ENCODE measurements at regions not wholly inside any gene's neighbourhood (a gene's known extent, or its start where the extent isn't known, plus 50 kb on each side); places are given as distances from the start of the nearest gene placed in this dataset.

DNA sequence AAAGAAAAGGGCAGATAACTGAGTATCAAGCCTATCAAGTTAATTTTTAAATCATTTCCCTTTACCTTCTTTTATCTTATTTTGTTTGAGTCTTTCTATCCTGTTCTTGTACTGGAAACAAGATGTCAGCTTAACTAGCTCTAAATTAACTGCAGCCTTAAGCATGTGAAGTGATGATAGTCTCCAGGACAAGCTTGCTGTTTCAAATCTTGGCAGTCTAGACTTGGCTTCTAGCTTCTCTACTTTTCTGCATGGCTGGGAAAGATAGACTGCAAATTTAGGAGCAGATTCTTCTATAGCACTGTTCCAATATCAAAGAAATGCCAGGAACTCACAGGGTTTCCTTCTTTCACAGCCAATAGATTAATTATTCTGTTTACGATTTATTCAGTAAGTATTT is 1034.4 kb downstream of the TUSC7 start:
- no peak for TF ChIP-seq GATA2 (IDR thresholded peaks at IDR 0.05; ENCODE audit: low read depth, low read length)
- no peak for TF ChIP-seq GATA3 (IDR thresholded peaks at IDR 0.05; ENCODE audit: low read depth, low read length)
